ENCODE measurements at regions not wholly inside any gene's neighbourhood (a gene's known extent, or its start where the extent isn't known, plus 50 kb on each side); places are given as distances from the start of the nearest gene placed in this dataset.

GRCh38 chr10:78357141-78358063 is 323.7 kb downstream of the RPS24 start:
- no peaks in the 10 kb centered on the region for H3K27me3 ChIP-seq (replicated peaks; ENCODE audit: insufficient read depth, low read depth, low read length, poor library complexity)
- no peaks in the 10 kb centered on the region for H3K36me3 ChIP-seq (ENCODE audit: insufficient read depth, low read length, poor library complexity, severe bottlenecking)
- intact Hi-C loops (cut with micrococcal nuclease; ENCODE audit: unreplicated experiment), result no loop called here
- TF ChIP-seq EZH2 (IDR thresholded peaks at IDR 0.05; ENCODE audit: borderline replicate concordance, low read depth, low read length, poor library complexity, severe bottlenecking) (no peak), CTCF (conservative IDR thresholded peaks at IDR 0.05; ENCODE audit: low read depth, low read length) (no peak)
- ChIA-PET CTCF (no interaction called here), POLR2A (ENCODE audit: low non-redundant PET) (no interaction called here)
- peak; percentile 6 for DNase-seq (ENCODE audit: low spot score)
- no peak overlapping the region for H3K27ac ChIP-seq (ENCODE audit: low read depth, low read length, poor library complexity, severe bottlenecking)
- H3K9me3 ChIP-seq (ENCODE audit: low read depth, low read length, poor library complexity, severe bottlenecking), result no peaks in the 10 kb centered on the region
- H3K4me1 ChIP-seq (ENCODE audit: insufficient read depth, low read length, poor library complexity, severe bottlenecking), result no peaks in the 10 kb centered on the region
- BruUV-seq (replicated peaks), result no TSS peak
- H3K4me3 ChIP-seq (ENCODE audit: low read depth, low read length, poor library complexity, severe bottlenecking), result no peak overlapping the region

GRCh38 chr10:78358351-78358750 is 324.7 kb downstream of the RPS24 start:
- Histone ChIP-seq H3K4me1 (ENCODE audit: insufficient read depth, low read length, poor library complexity, severe bottlenecking) (no peaks in the 10 kb centered on the region), H3K4me3 (ENCODE audit: low read depth, low read length, poor library complexity, severe bottlenecking) (no peak overlapping the region), H3K27ac (ENCODE audit: low read depth, low read length, poor library complexity, severe bottlenecking) (no peak overlapping the region), H3K27me3 (replicated peaks; ENCODE audit: insufficient read depth, low read depth, low read length, poor library complexity) (no peaks in the 10 kb centered on the region), H3K36me3 (ENCODE audit: insufficient read depth, low read length, poor library complexity, severe bottlenecking) (no peaks in the 10 kb centered on the region), H3K9me3 (ENCODE audit: low read depth, low read length, poor library complexity, severe bottlenecking) (no peaks in the 10 kb centered on the region)
- no peak for DNase-seq (ENCODE audit: low spot score)
- TF ChIP-seq CTCF (conservative IDR thresholded peaks at IDR 0.05; ENCODE audit: low read depth, low read length), result no peak
- TF ChIP-seq EZH2 (IDR thresholded peaks at IDR 0.05; ENCODE audit: borderline replicate concordance, low read depth, low read length, poor library complexity, severe bottlenecking), result no peak
- POLR2A ChIA-PET (ENCODE audit: low non-redundant PET), result no interaction called here
- BruUV-seq (replicated peaks), result no TSS peak
- CTCF ChIA-PET, result no interaction called here
- intact Hi-C loops (cut with micrococcal nuclease; ENCODE audit: unreplicated experiment), result no loop called here

- H3K4me3 ChIP-seq (ENCODE audit: low read depth, low read length, poor library complexity, severe bottlenecking), result no peak overlapping the region
- H3K27ac ChIP-seq (ENCODE audit: low read depth, low read length, poor library complexity, severe bottlenecking), result no peak overlapping the region
- intact Hi-C loops (cut with micrococcal nuclease; ENCODE audit: unreplicated experiment), result no loop called here
- no peak for DNase-seq (ENCODE audit: low spot score)
- no peaks in the 10 kb centered on the region for H3K9me3 ChIP-seq (ENCODE audit: low read depth, low read length, poor library complexity, severe bottlenecking)
- TF ChIP-seq CTCF (conservative IDR thresholded peaks at IDR 0.05; ENCODE audit: low read depth, low read length) (no peak), EZH2 (IDR thresholded peaks at IDR 0.05; ENCODE audit: borderline replicate concordance, low read depth, low read length, poor library complexity, severe bottlenecking) (no peak)
- H3K36me3 ChIP-seq (ENCODE audit: insufficient read depth, low read length, poor library complexity, severe bottlenecking), result no peaks in the 10 kb centered on the region
- H3K27me3 ChIP-seq (replicated peaks; ENCODE audit: insufficient read depth, low read depth, low read length, poor library complexity), result no peaks in the 10 kb centered on the region
- no peaks in the 10 kb centered on the region for H3K4me1 ChIP-seq (ENCODE audit: insufficient read depth, low read length, poor library complexity, severe bottlenecking)
- no TSS peak for BruUV-seq (replicated peaks)
- ChIA-PET CTCF (no interaction called here), POLR2A (ENCODE audit: low non-redundant PET) (no interaction called here)
Measured at GRCh38 chr10:78358982-78359381, 325.3 kb downstream of the RPS24 start.
